HTR-8/SVneo (cell line): ENCODE measurements at regions not wholly inside any gene's neighbourhood (a gene's known extent, or its start where the extent isn't known, plus 50 kb on each side); places are given as distances from the start of the nearest gene placed in this dataset.
A peak's percentile ranks its signal among the peaks of the same experiment; 100 is the strongest.

Experiments
- DNase-seq: peaks from one replicate; pipeline ENCODE4 v3.0.0; 2011; ENCODE audit warnings: low spot score, mixed read lengths; ENCODE audit not compliant: insufficient read length
- FAIRE-seq: peaks from 2 replicates; lab custom pipeline; 2011; peaks lifted over from hg19 to GRCh38; lab: Jason Lieb, UNC

GRCh38 chr13:105971738-105972137 is 563.7 kb downstream of the EFNB2 start:
- DNase-seq (no peak), FAIRE-seq (no peak)

- no peak for FAIRE-seq
Measured at GRCh38 chr13:105971312-105971711, 564.1 kb downstream of the EFNB2 start.

GRCh38 chr13:105969761-105970160 is 565.7 kb downstream of the EFNB2 start:
- peak; percentile 54 for FAIRE-seq

More at GRCh38 chr13:105971312-105971711, 564.1 kb downstream of the EFNB2 start:
- no peak for DNase-seq

GRCh38 chr13:105965910-105966309 is 569.6 kb downstream of the EFNB2 start:
- DNase-seq, result no peak
- FAIRE-seq, result no peak

More at GRCh38 chr13:105969761-105970160, 565.7 kb downstream of the EFNB2 start:
- DNase-seq, result peak; percentile 45

- FAIRE-seq, result no peak
Measured at GRCh38 chr13:105962080-105962479, 573.4 kb downstream of the EFNB2 start.

GRCh38 chr13:105961438-105961837 is 574.0 kb downstream of the EFNB2 start:
- no peak for DNase-seq
- FAIRE-seq, result no peak

More at GRCh38 chr13:105962080-105962479, 573.4 kb downstream of the EFNB2 start:
- DNase-seq, result no peak

GRCh38 chr13:105960326-105960725 is 575.1 kb downstream of the EFNB2 start:
- FAIRE-seq (no peak), DNase-seq (no peak)

GRCh38 chr13:105959876-105960275 is 575.6 kb downstream of the EFNB2 start:
- DNase-seq, result no peak
- no peak for FAIRE-seq

GRCh38 chr13:105957769-105958438 is 577.6 kb downstream of the EFNB2 start:
- FAIRE-seq (no peak), DNase-seq (no peak)

GRCh38 chr13:105956921-105957320 is 578.5 kb downstream of the EFNB2 start:
- DNase-seq (no peak), FAIRE-seq (no peak)

GRCh38 chr13:105952973-105953290 is 582.5 kb downstream of the EFNB2 start:
- DNase-seq, result no peak
- FAIRE-seq, result no peak

- no peak for DNase-seq
- no peak for FAIRE-seq
Measured at GRCh38 chr13:105952233-105952972, 583.1 kb downstream of the EFNB2 start.

GRCh38 chr13:105948143-105948542 is 587.3 kb downstream of the EFNB2 start:
- no peak for FAIRE-seq
- DNase-seq, result no peak

- no peak for FAIRE-seq
- DNase-seq, result no peak
Measured at GRCh38 chr13:105940882-105941281, 594.6 kb downstream of the EFNB2 start.

- DNase-seq (peak; percentile 44), FAIRE-seq (no peak)
Measured at GRCh38 chr13:105937451-105937850, 598.0 kb downstream of the EFNB2 start.

GRCh38 chr13:105936816-105937215 is 598.6 kb downstream of the EFNB2 start:
- FAIRE-seq (no peak), DNase-seq (no peak)

- FAIRE-seq (no peak), DNase-seq (no peak)
Measured at GRCh38 chr13:105929505-105929904, 606.0 kb downstream of the EFNB2 start.

- DNase-seq, result no peak
- FAIRE-seq, result no peak
Measured at GRCh38 chr13:105928901-105929300, 606.6 kb downstream of the EFNB2 start.

GRCh38 chr13:105928048-105928447 is 607.4 kb downstream of the EFNB2 start:
- FAIRE-seq, result no peak
- no peak for DNase-seq

- no peak for DNase-seq
- FAIRE-seq, result no peak
Measured at GRCh38 chr13:105925496-105925895, 610.0 kb downstream of the EFNB2 start.

GRCh38 chr13:105921711-105922110 is 613.8 kb downstream of the EFNB2 start:
- DNase-seq (no peak), FAIRE-seq (no peak)

GRCh38 chr13:105920370-105920769 is 615.1 kb downstream of the EFNB2 start:
- DNase-seq, result peak; percentile 4
- FAIRE-seq, result no peak
